ENCODE measurements at regions not wholly inside any gene's neighbourhood (a gene's known extent, or its start where the extent isn't known, plus 50 kb on each side); places are given as distances from the start of the nearest gene placed in this dataset.
"Not testable (repeated sequence)": the region's sequence is repeated elsewhere in the genome, so short reads cannot be mapped to it uniquely, and the experiment has no call there.

GRCh38 chr5:121090822-121091221 lies 626.7 kb downstream of the PRR16 start:
- no peak for DNase-seq
- no peaks in the 10 kb centered on the region for H3K4me1 ChIP-seq
- H3K4me3 ChIP-seq (ENCODE audit: low read depth, low read length) = no peak overlapping the region
- no peaks in the 10 kb centered on the region for H3K27me3 ChIP-seq
- H3K9me3 ChIP-seq = no peaks in the 10 kb centered on the region
- TF ChIP-seq CTCF (IDR thresholded peaks at IDR 0.05; ENCODE audit: low read depth, low read length) = no peak
- H3K36me3 ChIP-seq = no peaks in the 10 kb centered on the region

GRCh38 chr5:121100931-121101330 lies 636.8 kb downstream of the PRR16 start:
- no peak for TF ChIP-seq CTCF (IDR thresholded peaks at IDR 0.05; ENCODE audit: low read depth, low read length)

GRCh38 chr5:121105921-121106320 lies 641.8 kb downstream of the PRR16 start:
- H3K4me1 ChIP-seq = no peaks in the 10 kb centered on the region; the same call in 1 of the 2 replicates
- H3K9me3 ChIP-seq = no peaks in the 10 kb centered on the region
- DNase-seq = no peak

More at GRCh38 chr5:121100931-121101330, 636.8 kb downstream of the PRR16 start:
- Histone ChIP-seq H3K27me3 (no peaks in the 10 kb centered on the region), H3K36me3 (no peaks in the 10 kb centered on the region), H3K9me3 (no peaks in the 10 kb centered on the region), H3K4me3 (ENCODE audit: low read depth, low read length) (no peak overlapping the region), H3K4me1 (no peaks in the 10 kb centered on the region; the same call in 1 of the 2 replicates)
- DNase-seq = no peak

GRCh38 chr5:121106721-121107690 lies 642.9 kb downstream of the PRR16 start:
- H3K4me3 ChIP-seq (ENCODE audit: low read depth, low read length); H3K27me3 ChIP-seq; H3K4me1 ChIP-seq; H3K9me3 ChIP-seq; DNase-seq; H3K36me3 ChIP-seq: not testable (repeated sequence)

More at GRCh38 chr5:121105921-121106320, 641.8 kb downstream of the PRR16 start:
- no peak for TF ChIP-seq CTCF (IDR thresholded peaks at IDR 0.05; ENCODE audit: low read depth, low read length)
- Histone ChIP-seq H3K27me3 (no peaks in the 10 kb centered on the region), H3K36me3 (no peaks in the 10 kb centered on the region), H3K4me3 (ENCODE audit: low read depth, low read length) (no peak overlapping the region)

- Histone ChIP-seq H3K36me3 (no peaks in the 10 kb centered on the region), H3K9me3 (no peaks in the 10 kb centered on the region), H3K4me1 (peaks cover 3% of the 10 kb centered on the region; the same call in 1 of the 2 replicates), H3K4me3 (ENCODE audit: low read depth, low read length) (no peak overlapping the region), H3K27me3 (no peaks in the 10 kb centered on the region)
- peak; percentile 32 for DNase-seq
- TF ChIP-seq CTCF (IDR thresholded peaks at IDR 0.05; ENCODE audit: low read depth, low read length) = no peak
Measured at GRCh38 chr5:121108725-121109124, 644.6 kb downstream of the PRR16 start.

GRCh38 chr5:121109817-121110216 lies 645.7 kb downstream of the PRR16 start:
- Histone ChIP-seq H3K36me3 (no peaks in the 10 kb centered on the region), H3K9me3 (no peaks in the 10 kb centered on the region), H3K4me3 (ENCODE audit: low read depth, low read length) (no peak overlapping the region), H3K4me1 (peaks cover 13% of the 10 kb centered on the region), H3K27me3 (no peaks in the 10 kb centered on the region)
- TF ChIP-seq CTCF (IDR thresholded peaks at IDR 0.05; ENCODE audit: low read depth, low read length) = no peak
- DNase-seq = no peak
